ENCODE measurements at regions not wholly inside any gene's neighbourhood (a gene's known extent, or its start where the extent isn't known, plus 50 kb on each side); places are given as distances from the start of the nearest gene placed in this dataset.

DNA sequence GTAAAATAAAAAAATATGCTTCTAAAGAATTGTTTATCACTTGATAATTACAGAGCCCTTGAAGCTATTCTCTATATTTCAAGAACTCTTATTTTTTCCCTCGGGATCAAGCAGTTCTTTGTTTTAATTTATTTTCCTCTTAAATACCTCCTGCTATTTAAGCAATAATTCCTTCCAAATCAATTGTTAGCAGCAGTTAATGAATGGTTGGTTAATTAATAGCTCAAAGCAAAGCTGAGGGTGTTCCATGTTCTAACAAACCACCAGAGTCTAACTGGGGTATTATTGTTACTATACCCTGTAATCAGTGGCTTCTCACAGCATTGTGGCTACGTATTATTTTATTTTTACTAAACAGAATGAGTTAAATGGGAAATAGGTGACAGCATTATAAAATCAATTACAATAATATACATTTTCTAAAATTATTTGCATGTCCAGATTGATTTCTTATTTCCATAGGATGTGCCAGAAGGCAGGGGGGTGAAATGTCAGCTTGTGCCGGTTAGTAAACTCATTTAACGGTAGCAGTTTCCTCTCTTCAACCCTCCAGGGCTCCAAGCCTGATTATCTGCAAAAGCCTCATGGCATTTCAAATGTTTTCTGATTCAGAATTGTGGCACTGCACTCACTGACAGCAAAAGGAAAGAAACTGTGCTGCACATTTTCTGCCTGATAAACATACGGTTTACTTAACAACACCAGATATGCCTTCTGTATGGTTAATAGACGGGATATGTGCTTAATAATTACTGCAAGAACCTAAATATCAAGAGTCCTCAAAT, 286.9 kb upstream of the EMCN start:
- DNase-seq (ENCODE audit: low spot score) = no peak

GRCh38 chr4:100803751-100804150, 285.9 kb upstream of the EMCN start:
- DNase-seq (ENCODE audit: low spot score) = no peak

DNA sequence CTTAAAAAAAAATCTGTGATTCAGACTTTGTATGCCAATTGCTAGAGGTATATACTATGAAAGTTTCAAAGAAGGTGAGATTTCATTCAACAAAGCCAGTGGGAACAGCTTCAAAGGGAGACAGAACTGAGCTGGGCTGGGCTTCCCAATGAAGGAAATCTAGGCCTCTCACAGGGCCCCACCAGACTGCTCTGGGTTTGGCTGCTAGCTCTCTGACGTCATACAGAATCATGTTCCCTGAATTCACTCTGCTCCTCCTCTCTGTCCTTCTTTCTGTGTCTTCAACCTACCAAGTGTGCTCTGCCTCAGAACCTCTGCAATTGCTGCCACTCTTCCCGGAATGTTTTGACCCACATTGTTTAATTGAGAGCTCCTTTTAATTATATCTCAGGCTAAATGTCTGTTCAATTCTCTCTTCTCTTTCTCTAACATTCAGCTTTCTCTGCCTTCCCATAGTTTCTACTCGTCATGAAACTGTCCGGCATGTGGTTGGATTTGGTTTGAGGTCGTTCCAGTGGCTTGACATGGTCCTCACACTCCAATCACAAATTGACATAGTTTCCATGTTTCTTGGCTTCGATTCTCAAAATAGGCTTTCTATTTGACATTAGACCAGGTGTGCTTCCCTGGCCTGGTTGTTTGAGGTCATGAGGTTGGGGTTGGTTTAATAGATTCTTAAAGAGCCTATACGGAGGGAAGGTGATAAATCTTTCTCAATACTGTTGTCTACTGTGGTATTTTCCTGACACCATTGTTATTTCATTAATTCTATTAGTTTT, 282.1 kb upstream of the EMCN start:
- DNase-seq (ENCODE audit: low spot score) = no peak

GRCh38 chr4:100797791-100798190, 280.0 kb upstream of the EMCN start:
- no peak for DNase-seq (ENCODE audit: low spot score)

GRCh38 chr4:100797356-100797755, 279.5 kb upstream of the EMCN start:
- DNase-seq (ENCODE audit: low spot score) = no peak

- no peak for DNase-seq (ENCODE audit: low spot score)
These were observed 278.5 kb upstream of the EMCN start for GRCh38 chr4:100796332-100796731.

- DNase-seq (ENCODE audit: low spot score) = no peak
These were observed 277.8 kb upstream of the EMCN start for GRCh38 chr4:100795581-100795980.

- no peak for DNase-seq (ENCODE audit: low spot score)
These were observed 273.2 kb upstream of the EMCN start for GRCh38 chr4:100790836-100791615.

- DNase-seq (ENCODE audit: low spot score) = no peak
These were observed 272.2 kb upstream of the EMCN start for GRCh38 chr4:100789991-100790390.

GRCh38 chr4:100786481-100786880, 268.7 kb upstream of the EMCN start:
- DNase-seq (ENCODE audit: low spot score) = no peak

GRCh38 chr4:100782356-100782755, 264.5 kb upstream of the EMCN start:
- DNase-seq (ENCODE audit: low spot score) = no peak

DNA sequence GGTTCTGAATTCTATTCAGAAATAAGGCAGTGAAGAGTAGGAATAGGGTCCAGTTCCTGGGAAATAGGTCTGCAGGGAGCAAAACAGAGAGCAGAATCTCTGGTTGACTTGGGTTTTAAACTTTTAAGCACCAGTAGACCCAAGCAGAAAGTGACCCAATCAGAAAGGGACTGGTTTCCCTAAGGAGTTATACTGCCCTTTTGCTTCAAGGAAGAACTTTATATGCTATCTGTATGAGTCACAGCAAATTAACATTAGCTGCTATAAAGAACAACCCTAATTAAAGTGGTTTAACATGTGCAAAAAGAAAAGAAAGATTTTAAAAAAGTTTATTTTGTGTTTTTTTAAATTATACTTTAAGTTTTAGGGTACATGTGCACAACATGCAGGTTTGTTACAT, 263.6 kb upstream of the EMCN start:
- DNase-seq (ENCODE audit: low spot score) = no peak

- DNase-seq (ENCODE audit: low spot score) = no peak
These were observed 262.3 kb upstream of the EMCN start for GRCh38 chr4:100780126-100780525.

- DNase-seq (ENCODE audit: low spot score) = no peak
These were observed 260.6 kb upstream of the EMCN start for GRCh38 chr4:100778431-100778830.

DNA sequence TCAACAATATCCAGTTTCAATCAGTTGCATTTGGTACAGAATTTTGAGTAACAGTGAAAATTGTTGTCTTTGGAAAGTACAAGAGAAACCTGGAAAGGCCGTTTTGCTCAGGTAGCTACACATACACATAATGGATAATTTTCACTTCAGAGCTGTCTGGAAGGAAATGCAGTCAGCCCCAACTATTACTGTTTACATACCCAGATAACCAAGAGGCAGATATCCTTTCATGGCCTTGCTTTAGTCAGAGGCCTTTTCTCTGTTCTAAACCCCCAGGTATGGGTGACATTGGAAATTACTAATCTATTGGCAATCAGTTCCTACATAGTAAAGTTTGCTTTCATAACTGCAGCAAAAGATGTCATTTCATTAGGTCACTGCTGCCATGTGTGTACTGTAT, 244.9 kb upstream of the EMCN start:
- DNase-seq (ENCODE audit: low spot score) = no peak

DNA sequence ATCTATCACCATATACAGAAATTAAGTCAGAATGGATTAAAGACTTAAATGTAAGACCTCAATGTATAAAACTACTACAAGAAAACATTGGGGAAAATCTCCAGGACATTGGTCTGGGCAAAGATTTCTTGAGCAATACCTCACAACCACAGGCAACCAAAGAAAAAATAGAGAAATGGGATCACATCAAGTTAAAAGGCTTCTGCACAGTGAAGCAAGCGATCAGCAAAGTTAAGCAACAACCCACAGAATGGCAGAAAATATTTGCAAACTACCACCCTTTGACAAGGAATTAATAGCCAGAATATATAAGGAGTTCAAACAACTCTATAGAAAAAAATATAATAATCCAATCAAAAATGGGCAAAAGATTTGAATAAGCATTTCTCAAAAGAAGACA, 236.9 kb upstream of the EMCN start:
- DNase-seq (ENCODE audit: low spot score) = no peak

GRCh38 chr4:100746141-100746739, 228.4 kb upstream of the EMCN start:
- no peak for DNase-seq (ENCODE audit: low spot score)

- no peak for DNase-seq (ENCODE audit: low spot score)
These were observed 224.2 kb upstream of the EMCN start for GRCh38 chr4:100742045-100742444.

DNA sequence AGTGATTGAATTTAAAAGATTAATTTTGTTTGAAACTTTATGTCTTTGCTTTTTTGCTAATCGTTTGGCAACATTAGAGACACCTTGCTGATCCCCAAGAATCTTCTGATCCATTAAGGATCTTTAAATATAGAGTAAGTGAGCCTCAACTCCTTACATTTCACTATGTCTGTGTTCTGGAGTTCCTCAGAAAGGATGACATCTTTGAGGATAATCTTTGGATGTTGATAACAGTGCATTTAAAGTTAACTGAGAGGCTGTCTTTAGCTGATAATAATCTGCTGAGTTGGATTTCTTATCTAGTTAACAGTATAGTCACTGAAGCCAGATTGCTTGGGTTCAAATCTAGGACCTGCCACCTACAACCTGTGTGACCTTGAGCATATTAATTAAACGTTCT, 221.6 kb upstream of the EMCN start:
- DNase-seq (ENCODE audit: low spot score) = no peak

DNA sequence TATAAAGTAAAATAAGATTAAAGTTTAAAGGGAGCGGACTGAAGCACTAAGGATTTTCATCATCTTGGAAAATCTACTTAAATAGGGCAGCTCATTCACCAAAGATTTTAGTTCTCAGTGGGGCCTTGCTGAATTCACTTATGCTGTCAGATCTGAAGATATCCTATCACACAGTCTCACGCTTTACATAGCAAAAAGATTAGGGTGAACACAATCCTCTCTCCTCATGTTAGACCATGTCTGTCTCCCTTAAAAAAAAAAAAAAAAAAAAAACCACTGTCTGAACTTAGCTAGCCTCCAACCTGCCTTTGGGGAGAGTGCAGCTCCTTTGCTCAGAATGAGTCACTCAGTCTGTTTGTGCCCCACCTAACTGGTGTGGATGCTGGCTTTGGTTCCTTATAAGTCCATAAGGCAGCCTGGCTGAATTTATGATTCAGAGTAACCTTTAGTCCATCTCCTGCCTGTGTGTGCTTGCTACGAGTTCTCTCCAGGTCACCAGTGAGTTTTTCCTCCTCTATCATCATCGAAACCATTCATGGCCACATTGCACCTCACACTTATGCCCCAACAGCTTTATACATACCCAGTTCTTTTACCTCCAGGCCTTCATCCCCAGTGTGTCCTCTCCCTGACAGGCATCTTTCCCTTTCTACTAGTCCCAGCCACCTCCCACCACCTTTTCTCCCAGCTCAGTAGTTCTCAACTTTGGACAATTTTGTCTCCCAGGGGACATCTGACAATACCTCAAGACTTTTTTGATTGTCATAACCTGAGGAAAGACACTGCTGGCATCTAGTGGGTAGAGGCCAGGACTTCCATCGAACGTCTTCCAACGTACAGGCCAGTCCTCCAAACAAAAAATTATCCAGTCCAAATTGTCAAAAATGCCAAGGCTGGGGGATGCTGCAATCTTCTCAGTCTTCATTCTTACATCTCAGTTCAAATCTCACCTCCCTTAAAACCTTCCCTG, 220.7 kb upstream of the EMCN start:
- DNase-seq (ENCODE audit: low spot score) = no peak

All from SK-N-DZ (cell line).